ENCODE measurements at regions not wholly inside any gene's neighbourhood (a gene's known extent, or its start where the extent isn't known, plus 50 kb on each side); places are given as distances from the start of the nearest gene placed in this dataset.
A peak's percentile ranks its signal among the peaks of the same experiment; 100 is the strongest.

DNA sequence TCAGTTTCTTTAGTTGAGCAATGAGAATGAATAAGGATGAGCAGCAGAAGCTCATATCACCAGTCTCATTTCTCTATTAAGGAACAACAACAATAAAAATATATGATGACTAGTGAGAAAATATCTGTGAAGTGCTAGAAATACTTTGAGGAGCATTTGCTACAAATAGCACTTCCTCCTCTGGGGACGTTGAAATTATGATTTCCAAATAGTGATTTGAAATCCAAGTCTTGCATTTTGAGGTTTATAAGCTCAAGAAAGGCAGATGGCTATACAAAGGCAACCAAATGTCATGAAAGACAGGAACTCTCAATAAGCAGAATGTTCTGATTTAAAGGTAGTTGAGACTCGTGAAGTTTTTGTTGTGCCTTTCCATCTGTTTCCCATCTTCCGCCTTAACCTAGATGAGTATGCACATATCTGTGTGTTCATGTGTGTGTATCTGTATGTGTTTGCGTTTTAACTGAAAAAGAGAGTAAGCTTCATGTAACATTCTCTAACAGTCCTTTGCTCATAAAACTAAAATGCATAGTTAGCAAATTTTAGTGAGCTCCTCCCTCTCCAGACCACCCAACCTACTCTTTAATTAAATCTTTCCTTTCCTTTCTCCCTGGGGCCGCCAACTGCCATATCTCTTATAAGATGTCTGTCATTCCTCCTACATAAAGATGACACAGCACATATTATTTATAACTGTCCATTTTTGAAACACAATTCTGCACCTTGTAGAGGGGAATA lies 222.6 kb upstream of the RASGEF1B start:
- TF ChIP-seq EZH2 (IDR thresholded peaks at IDR 0.05) (no peak), EZH2phosphoT487 (IDR thresholded peaks at IDR 0.05) (no peak)
- TF ChIP-seq, protein P1, sequence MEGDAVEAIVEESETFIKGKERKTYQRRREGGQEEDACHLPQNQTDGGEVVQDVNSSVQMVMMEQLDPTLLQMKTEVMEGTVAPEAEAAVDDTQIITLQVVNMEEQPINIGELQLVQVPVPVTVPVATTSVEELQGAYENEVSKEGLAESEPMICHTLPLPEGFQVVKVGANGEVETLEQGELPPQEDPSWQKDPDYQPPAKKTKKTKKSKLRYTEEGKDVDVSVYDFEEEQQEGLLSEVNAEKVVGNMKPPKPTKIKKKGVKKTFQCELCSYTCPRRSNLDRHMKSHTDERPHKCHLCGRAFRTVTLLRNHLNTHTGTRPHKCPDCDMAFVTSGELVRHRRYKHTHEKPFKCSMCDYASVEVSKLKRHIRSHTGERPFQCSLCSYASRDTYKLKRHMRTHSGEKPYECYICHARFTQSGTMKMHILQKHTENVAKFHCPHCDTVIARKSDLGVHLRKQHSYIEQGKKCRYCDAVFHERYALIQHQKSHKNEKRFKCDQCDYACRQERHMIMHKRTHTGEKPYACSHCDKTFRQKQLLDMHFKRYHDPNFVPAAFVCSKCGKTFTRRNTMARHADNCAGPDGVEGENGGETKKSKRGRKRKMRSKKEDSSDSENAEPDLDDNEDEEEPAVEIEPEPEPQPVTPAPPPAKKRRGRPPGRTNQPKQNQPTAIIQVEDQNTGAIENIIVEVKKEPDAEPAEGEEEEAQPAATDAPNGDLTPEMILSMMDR (IDR thresholded peaks at IDR 0.05), result no peak
- no peak overlapping the region for H3K4me2 ChIP-seq

DNA sequence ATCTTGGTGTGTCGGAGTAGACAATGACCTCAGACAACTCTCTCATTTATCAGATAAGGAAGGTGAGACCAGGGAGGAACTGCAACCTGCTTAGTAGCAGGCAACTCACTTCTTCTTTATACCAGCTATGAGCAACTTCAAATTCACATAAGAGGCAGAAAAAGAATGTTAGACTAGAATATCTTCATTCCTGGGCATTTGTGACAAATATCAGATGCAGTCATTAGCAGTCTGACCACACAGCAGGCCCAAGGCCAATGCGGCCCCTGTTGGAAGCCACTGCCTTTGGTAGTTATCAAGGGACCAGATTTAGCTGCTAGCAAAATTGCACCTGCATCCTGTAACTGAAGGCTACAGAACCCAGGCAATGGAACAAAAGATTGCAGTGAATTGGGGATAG lies 219.2 kb upstream of the RASGEF1B start:
- H3K36me3 ChIP-seq, result no peaks in the 10 kb centered on the region
- peaks cover 4% of the 10 kb centered on the region for H3K4me1 ChIP-seq
- no peak overlapping the region for H3K9ac ChIP-seq
- H3K4me3 Mint-ChIP-seq, result no peak overlapping the region
- H2AFZ ChIP-seq (replicated peaks), result no peak overlapping the region
- no peak overlapping the region for H3K4me3 ChIP-seq
- no peaks in the 10 kb centered on the region for H3K9me3 Mint-ChIP-seq
- H3F3A ChIP-seq (ENCODE audit: low read depth), result no peaks in the 10 kb centered on the region
- H3K27ac Mint-ChIP-seq, result no peak overlapping the region
- H3K9me3 ChIP-seq (ENCODE audit: low read depth), result no peaks in the 10 kb centered on the region
- no peaks in the 10 kb centered on the region for H4K20me1 ChIP-seq (ENCODE audit: low read depth)
- DNase-seq (ENCODE audit: low spot score), result no peak
- no peaks in the 10 kb centered on the region for H3K36me3 Mint-ChIP-seq
- H3K27me3 ChIP-seq, result no peaks in the 10 kb centered on the region
- no peaks in the 10 kb centered on the region for H3K79me2 ChIP-seq (ENCODE audit: low read depth)
- H3K4me2 ChIP-seq, result no peak overlapping the region
- TF ChIP-seq EZH2phosphoT487 (IDR thresholded peaks at IDR 0.05) (no peak), EZH2 (IDR thresholded peaks at IDR 0.05) (no peak)
- TF ChIP-seq, protein P1 (IDR thresholded peaks at IDR 0.05), result no peak
- peaks cover 3% of the 10 kb centered on the region for H3K27me3 Mint-ChIP-seq (ENCODE audit: insufficient read depth, low read depth)
- H3K4me1 Mint-ChIP-seq, result peaks cover 4% of the 10 kb centered on the region
- H3K27ac ChIP-seq, result no peak overlapping the region

More for the DNA sequence above, 222.6 kb upstream of the RASGEF1B start:
- Histone ChIP-seq H3F3A (ENCODE audit: low read depth) (peaks cover 6% of the 10 kb centered on the region), H3K27ac (no peak overlapping the region), H3K79me2 (ENCODE audit: low read depth) (no peaks in the 10 kb centered on the region), H3K9ac (no peak overlapping the region), H4K20me1 (ENCODE audit: low read depth) (no peaks in the 10 kb centered on the region), H3K36me3 (no peaks in the 10 kb centered on the region), H3K27me3 (no peaks in the 10 kb centered on the region), H3K4me3 (no peak overlapping the region), H3K4me1 (peaks cover 18% of the 10 kb centered on the region), H2AFZ (replicated peaks) (no peak overlapping the region), H3K9me3 (ENCODE audit: low read depth) (no peaks in the 10 kb centered on the region)
- H3K4me1 Mint-ChIP-seq, result peaks cover 10% of the 10 kb centered on the region
- no peaks in the 10 kb centered on the region for H3K36me3 Mint-ChIP-seq
- no peak overlapping the region for H3K4me3 Mint-ChIP-seq
- no peak for DNase-seq (ENCODE audit: low spot score)
- H3K27me3 Mint-ChIP-seq (ENCODE audit: insufficient read depth, low read depth), result peaks cover 3% of the 10 kb centered on the region
- no peak overlapping the region for H3K27ac Mint-ChIP-seq
- no peaks in the 10 kb centered on the region for H3K9me3 Mint-ChIP-seq

DNA sequence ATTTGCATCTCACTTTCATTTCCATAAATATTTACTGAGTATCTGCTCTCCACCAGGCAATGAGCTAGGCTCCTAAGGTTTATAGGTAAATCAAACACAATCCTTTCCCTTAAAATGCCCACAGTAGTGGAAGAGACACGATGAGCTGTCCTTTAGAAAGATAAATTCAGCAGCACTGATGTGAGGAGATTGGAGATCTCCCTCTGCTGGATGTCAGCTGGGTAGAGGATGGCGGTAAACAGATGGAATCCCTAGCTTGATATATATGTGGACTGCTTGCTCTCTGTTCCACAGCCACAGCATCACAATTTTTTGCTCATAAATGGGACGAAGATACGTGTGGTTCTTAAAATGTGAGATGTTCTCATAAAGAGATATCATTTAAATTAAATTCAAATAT lies 216.4 kb upstream of the RASGEF1B start:
- no peak for DNase-seq (ENCODE audit: low spot score)
- H3K27me3 Mint-ChIP-seq (ENCODE audit: insufficient read depth, low read depth), result no peaks in the 10 kb centered on the region

More for the DNA sequence above, 216.4 kb upstream of the RASGEF1B start:
- Histone ChIP-seq H2AFZ (replicated peaks) (no peak overlapping the region), H3K4me1 (peaks cover 5% of the 10 kb centered on the region), H3K36me3 (no peaks in the 10 kb centered on the region), H3K9ac (no peak overlapping the region), H3K27me3 (no peaks in the 10 kb centered on the region), H3K79me2 (ENCODE audit: low read depth) (no peaks in the 10 kb centered on the region), H3K4me2 (no peak overlapping the region), H3K9me3 (ENCODE audit: low read depth) (no peaks in the 10 kb centered on the region), H3F3A (ENCODE audit: low read depth) (no peaks in the 10 kb centered on the region), H3K27ac (no peak overlapping the region), H4K20me1 (ENCODE audit: low read depth) (no peaks in the 10 kb centered on the region), H3K4me3 (no peak overlapping the region)
- Mint-ChIP-seq H3K36me3 (no peaks in the 10 kb centered on the region), H3K27ac (no peak overlapping the region), H3K9me3 (no peaks in the 10 kb centered on the region), H3K4me3 (no peak overlapping the region), H3K4me1 (peaks cover 4% of the 10 kb centered on the region)
- no peak for TF ChIP-seq EZH2 (IDR thresholded peaks at IDR 0.05)
- TF ChIP-seq, protein P1 (IDR thresholded peaks at IDR 0.05), result peak; percentile 20

Data from neural progenitor cell (in vitro differentiated cells).